ENCODE measurements at regions not wholly inside any gene's neighbourhood (a gene's known extent, or its start where the extent isn't known, plus 50 kb on each side); places are given as distances from the start of the nearest gene placed in this dataset.

GRCh38 chr20:24207803-24208300 is 219.3 kb upstream of the GGTLC1 start:
- TF ChIP-seq, protein P1, sequence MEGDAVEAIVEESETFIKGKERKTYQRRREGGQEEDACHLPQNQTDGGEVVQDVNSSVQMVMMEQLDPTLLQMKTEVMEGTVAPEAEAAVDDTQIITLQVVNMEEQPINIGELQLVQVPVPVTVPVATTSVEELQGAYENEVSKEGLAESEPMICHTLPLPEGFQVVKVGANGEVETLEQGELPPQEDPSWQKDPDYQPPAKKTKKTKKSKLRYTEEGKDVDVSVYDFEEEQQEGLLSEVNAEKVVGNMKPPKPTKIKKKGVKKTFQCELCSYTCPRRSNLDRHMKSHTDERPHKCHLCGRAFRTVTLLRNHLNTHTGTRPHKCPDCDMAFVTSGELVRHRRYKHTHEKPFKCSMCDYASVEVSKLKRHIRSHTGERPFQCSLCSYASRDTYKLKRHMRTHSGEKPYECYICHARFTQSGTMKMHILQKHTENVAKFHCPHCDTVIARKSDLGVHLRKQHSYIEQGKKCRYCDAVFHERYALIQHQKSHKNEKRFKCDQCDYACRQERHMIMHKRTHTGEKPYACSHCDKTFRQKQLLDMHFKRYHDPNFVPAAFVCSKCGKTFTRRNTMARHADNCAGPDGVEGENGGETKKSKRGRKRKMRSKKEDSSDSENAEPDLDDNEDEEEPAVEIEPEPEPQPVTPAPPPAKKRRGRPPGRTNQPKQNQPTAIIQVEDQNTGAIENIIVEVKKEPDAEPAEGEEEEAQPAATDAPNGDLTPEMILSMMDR (IDR thresholded peaks at IDR 0.05; ENCODE audit: low read depth, low read length) = no peak
- H3K4me3 ChIP-seq (ENCODE audit: low read depth, low read length) = no peak overlapping the region

DNA sequence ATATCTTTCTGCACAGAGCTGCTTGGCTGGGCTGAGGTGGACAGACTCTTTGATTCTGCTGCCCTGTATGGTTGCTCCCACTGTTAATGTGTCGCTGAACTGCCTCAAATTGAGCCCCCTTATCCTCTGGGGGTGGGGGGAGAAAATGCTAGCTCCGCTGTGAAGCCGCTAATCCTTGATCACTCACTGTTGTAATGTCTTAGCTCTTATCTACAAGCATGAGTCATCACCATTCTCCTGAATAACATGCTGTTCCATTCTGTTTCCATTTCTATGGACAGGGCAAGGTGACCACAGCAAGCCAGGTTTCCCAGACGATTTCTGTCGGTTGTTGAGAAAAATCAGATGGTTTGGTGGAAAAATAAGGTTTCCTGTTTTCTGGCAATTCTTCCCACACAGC is 218.4 kb upstream of the GGTLC1 start:
- H3K4me3 ChIP-seq (ENCODE audit: low read depth, low read length) = no peak overlapping the region
- TF ChIP-seq, protein P1 (IDR thresholded peaks at IDR 0.05; ENCODE audit: low read depth, low read length) = no peak

DNA sequence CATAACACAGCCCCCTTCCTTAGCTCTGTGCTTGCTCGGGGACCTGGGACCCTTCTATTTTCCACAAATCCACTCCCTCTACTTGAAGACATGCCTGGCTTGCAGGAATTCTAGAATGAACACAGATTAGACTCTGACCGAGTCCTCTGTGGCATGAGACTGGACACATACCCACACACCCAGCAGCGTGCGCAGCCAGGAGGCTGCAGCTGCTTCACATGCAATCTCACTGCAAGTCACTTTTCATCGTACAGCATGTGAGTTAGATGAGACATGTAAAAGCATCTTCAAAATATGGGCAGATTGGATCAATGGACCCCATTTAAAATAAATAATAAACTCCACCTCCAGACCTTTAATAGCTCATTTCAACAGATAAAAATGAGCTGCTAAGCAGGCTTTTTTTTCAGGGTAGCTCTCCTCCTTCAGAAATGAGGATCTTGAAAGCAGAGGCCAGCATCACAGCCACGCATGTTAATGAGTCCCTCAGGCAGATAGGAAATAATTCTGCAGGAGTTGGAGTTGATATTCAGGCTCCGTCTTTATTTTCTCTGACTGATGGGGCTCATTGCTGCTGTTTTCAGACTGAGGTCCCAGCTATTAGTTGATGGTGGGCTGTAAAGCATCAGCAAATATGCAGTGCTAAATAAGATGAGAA is 215.1 kb upstream of the GGTLC1 start:
- H3K4me3 ChIP-seq (ENCODE audit: low read depth, low read length) = no peak overlapping the region
- TF ChIP-seq, protein P1 (IDR thresholded peaks at IDR 0.05; ENCODE audit: low read depth, low read length) = no peak

GRCh38 chr20:24199501-24199900 is 210.9 kb upstream of the GGTLC1 start:
- TF ChIP-seq, protein P1 (IDR thresholded peaks at IDR 0.05; ENCODE audit: low read depth, low read length) = no peak
- no peak overlapping the region for H3K4me3 ChIP-seq (ENCODE audit: low read depth, low read length)

GRCh38 chr20:24194143-24194542 is 205.6 kb upstream of the GGTLC1 start:
- TF ChIP-seq, protein P1 (IDR thresholded peaks at IDR 0.05; ENCODE audit: low read depth, low read length) = no peak
- no peak overlapping the region for H3K4me3 ChIP-seq (ENCODE audit: low read depth, low read length)

DNA sequence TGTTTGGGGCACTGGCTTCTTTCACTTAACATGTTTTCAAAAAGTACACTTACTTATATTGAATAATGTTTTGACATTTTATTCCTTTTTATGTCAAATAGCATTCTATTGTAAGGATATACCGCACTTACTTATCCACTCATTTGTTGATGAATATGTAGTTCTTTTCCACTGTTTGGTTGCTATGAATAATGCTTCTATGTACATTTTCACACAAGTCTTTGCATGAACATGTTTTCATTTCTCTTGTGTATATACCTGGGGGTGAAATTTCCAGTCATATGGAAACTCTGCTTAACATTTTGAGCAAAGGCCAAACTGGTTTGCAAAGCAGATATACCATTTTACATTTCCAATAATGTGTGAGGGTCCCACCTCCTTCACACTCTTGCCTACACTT is 202.3 kb upstream of the GGTLC1 start:
- TF ChIP-seq, protein P1 (IDR thresholded peaks at IDR 0.05; ENCODE audit: low read depth, low read length) = no peak
- no peak overlapping the region for H3K4me3 ChIP-seq (ENCODE audit: low read depth, low read length)

- TF ChIP-seq, protein P1 (IDR thresholded peaks at IDR 0.05; ENCODE audit: low read depth, low read length) = no peak
- H3K4me3 ChIP-seq (ENCODE audit: low read depth, low read length) = no peak overlapping the region
These were observed 197.2 kb upstream of the GGTLC1 start for GRCh38 chr20:24185791-24186190.
